Mesendoderm (in vitro differentiated cells): ENCODE measurements at regions not wholly inside any gene's neighbourhood (a gene's known extent, or its start where the extent isn't known, plus 50 kb on each side); places are given as distances from the start of the nearest gene placed in this dataset.

Experiments used
- DNase-seq: peaks from one replicate; pipeline ENCODE4 v3.0.0; 2013
- H2AK5ac ChIP-seq: 2 replicates; pipeline ENCODE4 v1.6.1; 2013; ENCODE audit warnings: low read length, inconsistent platforms
- H2BK120ac ChIP-seq: 2 replicates; pipeline ENCODE4 v1.6.1; 2013; ENCODE audit warnings: low read depth, mild to moderate bottlenecking, low read length, moderate library complexity, mixed read lengths
- H2BK15ac ChIP-seq: replicated peaks from 2 replicates; pipeline ENCODE4 v1.6.1; 2013; ENCODE audit warnings: low read depth, mild to moderate bottlenecking, moderate library complexity
- H2BK5ac ChIP-seq: 2 replicates; pipeline ENCODE4 v1.6.1; 2013; ENCODE audit warnings: low read length, inconsistent platforms
- H3K18ac ChIP-seq: 2 replicates; pipeline ENCODE4 v1.6.1; 2013; ENCODE audit warnings: mild to moderate bottlenecking, low read length, mixed read lengths
- H3K23ac ChIP-seq: one replicate; pipeline ENCODE4 v1.6.1; 2013; ENCODE audit warnings: low read length
- H3K27ac ChIP-seq: 2 replicates; pipeline ENCODE4 v1.5.1; 2013; ENCODE audit warnings: low read depth, mild to moderate bottlenecking, inconsistent platforms, low read length, moderate library complexity
- H3K27me3 ChIP-seq: 2 replicates; pipeline ENCODE4 v1.6.1; 2013; ENCODE audit warnings: low read length, control low read depth, mild to moderate bottlenecking, inconsistent platforms; ENCODE audit not compliant: insufficient read depth, poor library complexity
- H3K36me3 ChIP-seq: 2 replicates; pipeline ENCODE4 v1.6.1; 2013; ENCODE audit warnings: low read length, inconsistent platforms; ENCODE audit not compliant: control insufficient read depth, insufficient read depth
- H3K4ac ChIP-seq: one replicate; pipeline ENCODE4 v1.6.1; 2013; ENCODE audit warnings: low read depth, mild to moderate bottlenecking, low read length, moderate library complexity
- H3K4me1 ChIP-seq: 2 replicates; pipeline ENCODE4 v1.6.1; 2013; ENCODE audit warnings: low read depth, low read length, inconsistent platforms; ENCODE audit not compliant: control insufficient read depth
- H3K4me2 ChIP-seq: 2 replicates; pipeline ENCODE4 v1.6.1; 2013; ENCODE audit warnings: low read length
- H3K4me3 ChIP-seq: 2 replicates; pipeline ENCODE4 v1.5.1; 2013; ENCODE audit warnings: mild to moderate bottlenecking, low read length
- H3K56ac ChIP-seq: one replicate; pipeline ENCODE4 v1.6.1; 2013; ENCODE audit warnings: low read length
- H3K79me1 ChIP-seq: 2 replicates; pipeline ENCODE4 v1.6.1; 2013; ENCODE audit warnings: low read length, inconsistent platforms
- H3K79me2 ChIP-seq: 2 replicates; pipeline ENCODE4 v1.6.1; 2013; ENCODE audit warnings: mild to moderate bottlenecking, low read length; ENCODE audit not compliant: control insufficient read depth, insufficient read depth
- H3K9ac ChIP-seq: 2 replicates; pipeline ENCODE4 v1.6.1; 2013; ENCODE audit warnings: low read length, inconsistent platforms
- H4K5ac ChIP-seq: one replicate; pipeline ENCODE4 v1.6.1; 2013; ENCODE audit warnings: low read length
- H4K8ac ChIP-seq: one replicate; pipeline ENCODE4 v1.6.1; 2013; ENCODE audit warnings: low read depth, mild to moderate bottlenecking, control low read depth, low read length, moderate library complexity
- WGBS: extraction: QIAGEN DNeasy Blood & Tissue Kit; methylation state at CpG from one replicate; pipeline ENCODE4 v1.1.7; 2013; ENCODE audit warnings: low lambda C conversion rate, missing lambda C conversion rate; ENCODE audit not compliant: insufficient coverage; ENCODE audit errors: extremely low coverage; 5-methylcytosine and 5-hydroxymethylcytosine counted together

GRCh38 chr16:7976125-7976524 lies 614.2 kb downstream of the TMEM114 start:
- Histone ChIP-seq H3K4ac (no peak overlapping the region), H4K8ac (no peak overlapping the region), H3K23ac (no peak overlapping the region), H3K36me3 (no peaks in the 10 kb centered on the region), H2BK5ac (no peak overlapping the region), H3K4me1 (no peaks in the 10 kb centered on the region), H3K4me2 (no peak overlapping the region), H3K79me1 (no peaks in the 10 kb centered on the region), H3K27me3 (no peaks in the 10 kb centered on the region), H2BK15ac (no peak overlapping the region), H3K79me2 (no peaks in the 10 kb centered on the region), H4K5ac (no peak overlapping the region), H3K56ac (no peak overlapping the region), H3K4me3 (no peak overlapping the region), H3K18ac (no peak overlapping the region), H3K27ac (no peak overlapping the region), H2AK5ac (no peak overlapping the region), H3K9ac (no peak overlapping the region), H2BK120ac (no peak overlapping the region)
- DNase-seq, result no peak
- no CpG with 5 or more reads among the region's 5 CpGs for WGBS

- Histone ChIP-seq H3K27ac (no peak overlapping the region), H3K4me1 (no peaks in the 10 kb centered on the region)
Measured at GRCh38 chr16:7967996-7968509, 622.3 kb downstream of the TMEM114 start.

GRCh38 chr16:7964744-7965143 lies 625.6 kb downstream of the TMEM114 start:
- H3K27me3 ChIP-seq, result no peaks in the 10 kb centered on the region
- H3K56ac ChIP-seq, result no peak overlapping the region
- H3K79me1 ChIP-seq, result no peaks in the 10 kb centered on the region
- H2BK120ac ChIP-seq, result no peak overlapping the region
- no peaks in the 10 kb centered on the region for H3K79me2 ChIP-seq
- no peaks in the 10 kb centered on the region for H3K36me3 ChIP-seq
- no peak overlapping the region for H3K4ac ChIP-seq
- no peak overlapping the region for H3K4me2 ChIP-seq
- H3K27ac ChIP-seq, result no peak overlapping the region
- no peak for DNase-seq
- H3K4me1 ChIP-seq, result no peaks in the 10 kb centered on the region
- no peak overlapping the region for H2AK5ac ChIP-seq
- H3K18ac ChIP-seq, result no peak overlapping the region
- WGBS, result no CpG with 5 or more reads among the region's 5 CpGs
- H3K9ac ChIP-seq, result no peak overlapping the region
- no peak overlapping the region for H2BK5ac ChIP-seq
- H4K8ac ChIP-seq, result no peak overlapping the region
- no peak overlapping the region for H3K23ac ChIP-seq
- H4K5ac ChIP-seq, result no peak overlapping the region
- no peak overlapping the region for H3K4me3 ChIP-seq
- no peak overlapping the region for H2BK15ac ChIP-seq

More at GRCh38 chr16:7967996-7968509, 622.3 kb downstream of the TMEM114 start:
- Histone ChIP-seq H3K23ac (no peak overlapping the region), H3K4me3 (no peak overlapping the region), H3K56ac (no peak overlapping the region), H4K5ac (no peak overlapping the region), H3K36me3 (no peaks in the 10 kb centered on the region), H3K79me1 (no peaks in the 10 kb centered on the region), H3K4ac (no peak overlapping the region), H2BK120ac (no peak overlapping the region), H4K8ac (no peak overlapping the region), H3K9ac (no peak overlapping the region), H3K79me2 (no peaks in the 10 kb centered on the region), H2BK5ac (no peak overlapping the region), H2AK5ac (no peak overlapping the region), H3K27me3 (no peaks in the 10 kb centered on the region), H2BK15ac (no peak overlapping the region), H3K4me2 (no peak overlapping the region), H3K18ac (no peak overlapping the region)
- no peak for DNase-seq
- WGBS, result no CpG with 5 or more reads among the region's 4 CpGs

- Histone ChIP-seq H3K4me2 (no peak overlapping the region), H2BK120ac (no peak overlapping the region), H2BK5ac (no peak overlapping the region), H3K79me2 (no peaks in the 10 kb centered on the region), H3K4ac (no peak overlapping the region), H4K8ac (no peak overlapping the region), H3K4me3 (no peak overlapping the region), H3K18ac (no peak overlapping the region), H3K27me3 (no peaks in the 10 kb centered on the region), H3K79me1 (no peaks in the 10 kb centered on the region), H3K36me3 (no peaks in the 10 kb centered on the region), H2BK15ac (no peak overlapping the region), H3K27ac (no peak overlapping the region), H2AK5ac (no peak overlapping the region), H3K9ac (no peak overlapping the region), H3K56ac (no peak overlapping the region), H3K23ac (no peak overlapping the region), H4K5ac (no peak overlapping the region), H3K4me1 (no peaks in the 10 kb centered on the region)
- WGBS, result no CpG with 5 or more reads among the region's 6 CpGs
- no peak for DNase-seq
Measured at GRCh38 chr16:7964167-7964566, 626.1 kb downstream of the TMEM114 start.

- DNase-seq, result no peak
- Histone ChIP-seq H3K18ac (no peak overlapping the region), H2AK5ac (no peak overlapping the region), H3K4me1 (no peaks in the 10 kb centered on the region), H3K79me2 (no peaks in the 10 kb centered on the region), H3K27ac (no peak overlapping the region), H3K27me3 (no peaks in the 10 kb centered on the region), H2BK15ac (no peak overlapping the region), H4K5ac (no peak overlapping the region), H3K4me3 (no peak overlapping the region), H2BK120ac (no peak overlapping the region), H3K36me3 (no peaks in the 10 kb centered on the region), H2BK5ac (no peak overlapping the region), H3K4me2 (no peak overlapping the region), H3K23ac (no peak overlapping the region), H3K9ac (no peak overlapping the region), H3K56ac (no peak overlapping the region), H4K8ac (no peak overlapping the region), H3K79me1 (no peaks in the 10 kb centered on the region), H3K4ac (no peak overlapping the region)
- no CpG with 5 or more reads among the region's 9 CpGs for WGBS
Measured at GRCh38 chr16:7962091-7962879, 628.0 kb downstream of the TMEM114 start.

GRCh38 chr16:7957151-7957550 lies 624.5 kb downstream of the RBFOX1 start:
- no peaks in the 10 kb centered on the region for H3K27me3 ChIP-seq
- H3K18ac ChIP-seq, result no peak overlapping the region
- H4K8ac ChIP-seq, result no peak overlapping the region
- H3K9ac ChIP-seq, result no peak overlapping the region
- H3K4me3 ChIP-seq, result no peak overlapping the region
- H3K36me3 ChIP-seq, result no peaks in the 10 kb centered on the region
- H3K4me1 ChIP-seq, result no peaks in the 10 kb centered on the region
- DNase-seq, result peak; percentile 59
- H3K27ac ChIP-seq, result no peak overlapping the region
- no peaks in the 10 kb centered on the region for H3K79me2 ChIP-seq
- H4K5ac ChIP-seq, result no peak overlapping the region
- H3K79me1 ChIP-seq, result no peaks in the 10 kb centered on the region
- H3K56ac ChIP-seq, result no peak overlapping the region
- no peak overlapping the region for H2BK5ac ChIP-seq
- H2BK120ac ChIP-seq, result no peak overlapping the region
- H2AK5ac ChIP-seq, result no peak overlapping the region
- no peak overlapping the region for H3K4ac ChIP-seq
- WGBS, result no CpG with 5 or more reads among the region's 3 CpGs
- no peak overlapping the region for H2BK15ac ChIP-seq
- H3K4me2 ChIP-seq, result no peak overlapping the region
- H3K23ac ChIP-seq, result no peak overlapping the region
